ENCODE measurements at regions not wholly inside any gene's neighbourhood (a gene's known extent, or its start where the extent isn't known, plus 50 kb on each side); places are given as distances from the start of the nearest gene placed in this dataset.

DNA sequence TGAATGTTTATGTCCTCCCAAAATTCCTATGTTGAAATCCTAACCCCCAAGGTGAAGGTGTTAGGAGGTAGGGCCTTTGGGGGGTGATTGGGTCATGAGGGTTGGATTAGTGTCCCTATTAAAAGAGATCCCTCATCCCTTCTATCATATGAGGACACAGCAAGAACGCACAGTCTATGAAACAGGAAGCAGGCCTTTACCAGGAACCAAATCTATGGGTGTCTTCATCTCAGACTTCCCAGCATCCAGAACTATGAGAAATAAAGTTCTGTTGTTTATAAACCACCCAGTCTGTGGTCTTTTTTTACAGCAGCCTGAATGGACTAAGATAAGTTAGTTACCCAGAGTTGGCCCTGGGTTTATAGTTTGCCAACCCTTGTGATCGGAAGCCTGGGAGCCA, 153.1 kb downstream of the INO80D start:
- TF ChIP-seq, protein P1, sequence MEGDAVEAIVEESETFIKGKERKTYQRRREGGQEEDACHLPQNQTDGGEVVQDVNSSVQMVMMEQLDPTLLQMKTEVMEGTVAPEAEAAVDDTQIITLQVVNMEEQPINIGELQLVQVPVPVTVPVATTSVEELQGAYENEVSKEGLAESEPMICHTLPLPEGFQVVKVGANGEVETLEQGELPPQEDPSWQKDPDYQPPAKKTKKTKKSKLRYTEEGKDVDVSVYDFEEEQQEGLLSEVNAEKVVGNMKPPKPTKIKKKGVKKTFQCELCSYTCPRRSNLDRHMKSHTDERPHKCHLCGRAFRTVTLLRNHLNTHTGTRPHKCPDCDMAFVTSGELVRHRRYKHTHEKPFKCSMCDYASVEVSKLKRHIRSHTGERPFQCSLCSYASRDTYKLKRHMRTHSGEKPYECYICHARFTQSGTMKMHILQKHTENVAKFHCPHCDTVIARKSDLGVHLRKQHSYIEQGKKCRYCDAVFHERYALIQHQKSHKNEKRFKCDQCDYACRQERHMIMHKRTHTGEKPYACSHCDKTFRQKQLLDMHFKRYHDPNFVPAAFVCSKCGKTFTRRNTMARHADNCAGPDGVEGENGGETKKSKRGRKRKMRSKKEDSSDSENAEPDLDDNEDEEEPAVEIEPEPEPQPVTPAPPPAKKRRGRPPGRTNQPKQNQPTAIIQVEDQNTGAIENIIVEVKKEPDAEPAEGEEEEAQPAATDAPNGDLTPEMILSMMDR (conservative IDR thresholded peaks at IDR 0.05 in 1 of 2, IDR thresholded peaks at IDR 0.05 in 1 of 2; ENCODE audit: low read depth in 1 of 2, low read length in 2 of 2) = no peak
- TF ChIP-seq EZH2 (IDR thresholded peaks at IDR 0.05; ENCODE audit: low read length, missing control alignments) = no peak

Data from fibroblast of lung (primary cell).